GM19397 (cell line): ENCODE measurements at regions not wholly inside any gene's neighbourhood (a gene's known extent, or its start where the extent isn't known, plus 50 kb on each side); places are given as distances from the start of the nearest gene placed in this dataset.
A peak's percentile ranks its signal among the peaks of the same experiment; 100 is the strongest.

Experiments used
- ATAC-seq: cut with Tn5 transposase; IDR thresholded peaks from one replicate; pipeline ENCODE4 v1.9.1; 2021; ENCODE audit warnings: mild to moderate bottlenecking, moderate library complexity; ENCODE audit not compliant: unreplicated experiment

- no peak for ATAC-seq
These were observed 120.0 kb downstream of the SETD4 start for GRCh38 chr21:35940074-35940927.

GRCh38 chr21:35938446-35938845 lies 121.9 kb downstream of the SETD4 start:
- ATAC-seq, result no peak

- no peak for ATAC-seq
These were observed 126.9 kb downstream of the SETD4 start for GRCh38 chr21:35933466-35933865.

GRCh38 chr21:35932232-35932911 lies 128.0 kb downstream of the SETD4 start:
- peak; percentile 77 for ATAC-seq

GRCh38 chr21:35929901-35930300 lies 130.4 kb downstream of the SETD4 start:
- no peak for ATAC-seq

- ATAC-seq, result no peak
These were observed 133.1 kb downstream of the SETD4 start for GRCh38 chr21:35927262-35927661.

- no peak for ATAC-seq
These were observed 134.2 kb downstream of the SETD4 start for GRCh38 chr21:35926003-35926740.

- ATAC-seq, result no peak
These were observed 134.8 kb downstream of the SETD4 start for GRCh38 chr21:35925497-35925896.

GRCh38 chr21:35924714-35925301 lies 135.5 kb downstream of the SETD4 start:
- ATAC-seq, result no peak

- no peak for ATAC-seq
These were observed 136.4 kb downstream of the SETD4 start for GRCh38 chr21:35923971-35924370.

- ATAC-seq, result no peak
These were observed 137.7 kb downstream of the SETD4 start for GRCh38 chr21:35922618-35923017.

GRCh38 chr21:35921471-35921870 lies 138.9 kb downstream of the SETD4 start:
- ATAC-seq, result no peak

- no peak for ATAC-seq
These were observed 139.9 kb downstream of the SETD4 start for GRCh38 chr21:35920436-35920835.

- ATAC-seq, result no peak
These were observed 145.3 kb downstream of the SETD4 start for GRCh38 chr21:35915030-35915429.

- ATAC-seq, result no peak
These were observed 148.7 kb downstream of the SETD4 start for GRCh38 chr21:35911412-35912191.

- no peak for ATAC-seq
These were observed 150.7 kb downstream of the SETD4 start for GRCh38 chr21:35909456-35910223.

- no peak for ATAC-seq
These were observed 151.8 kb downstream of the SETD4 start for GRCh38 chr21:35908311-35909078.

- no peak for ATAC-seq
These were observed 153.7 kb downstream of the SETD4 start for GRCh38 chr21:35906586-35906985.

- ATAC-seq, result no peak
These were observed 154.4 kb downstream of the SETD4 start for GRCh38 chr21:35905963-35906345.
